BLaER1 (cell line): ENCODE measurements at regions not wholly inside any gene's neighbourhood (a gene's known extent, or its start where the extent isn't known, plus 50 kb on each side); places are given as distances from the start of the nearest gene placed in this dataset.
"Not testable (repeated sequence)": the region's sequence is repeated elsewhere in the genome, so short reads cannot be mapped to it uniquely, and the experiment has no call there.

Experiments used
- H3K27ac ChIP-seq: shearing (Covaris generic); formaldehyde crosslinking; 2 replicates; pipeline ENCODE4 v1.8.1; 2022
- H3K27me3 ChIP-seq: shearing (Covaris generic); formaldehyde crosslinking; 2 replicates; pipeline ENCODE4 v1.8.1; 2022
- H3K36me3 ChIP-seq: shearing (Covaris generic); formaldehyde crosslinking; 2 replicates; pipeline ENCODE4 v1.8.1; 2022
- H3K4me1 ChIP-seq: shearing (Covaris generic); formaldehyde crosslinking; 2 replicates; pipeline ENCODE4 v1.8.1; 2022
- H3K4me2 ChIP-seq: shearing (Covaris generic); formaldehyde crosslinking; 2 replicates; pipeline ENCODE4 v1.8.1; 2022
- H3K4me3 ChIP-seq: shearing (Covaris generic); formaldehyde crosslinking; 2 replicates; pipeline ENCODE4 v1.8.1; 2022
- H3K9ac ChIP-seq: shearing (Covaris generic); formaldehyde crosslinking; 2 replicates; pipeline ENCODE4 v1.8.1; 2022
- H3K9me3 ChIP-seq: shearing (Covaris generic); formaldehyde crosslinking; 2 replicates; pipeline ENCODE4 v1.8.1; 2022
- H4K20me1 ChIP-seq: shearing (Covaris generic); formaldehyde crosslinking; 2 replicates; pipeline ENCODE4 v1.8.1; 2022
- Cebpa-rat ChIP-seq: shearing (Covaris generic); IDR thresholded peaks from 2 replicates; pipeline ENCODE4 v1.8.1; 2022

- no peak for TF ChIP-seq Cebpa-rat
- Histone ChIP-seq H3K4me3 (no peak overlapping the region), H3K27me3 (no peaks in the 10 kb centered on the region), H3K4me2 (no peak overlapping the region), H3K36me3 (no peaks in the 10 kb centered on the region), H3K27ac (no peak overlapping the region), H4K20me1 (no peaks in the 10 kb centered on the region), H3K9ac (no peak overlapping the region), H3K9me3 (no peaks in the 10 kb centered on the region), H3K4me1 (peaks cover 17% of the 10 kb centered on the region)
These were observed 76.9 kb upstream of the HTR4 start for GRCh38 chr5:148730942-148731898.

DNA sequence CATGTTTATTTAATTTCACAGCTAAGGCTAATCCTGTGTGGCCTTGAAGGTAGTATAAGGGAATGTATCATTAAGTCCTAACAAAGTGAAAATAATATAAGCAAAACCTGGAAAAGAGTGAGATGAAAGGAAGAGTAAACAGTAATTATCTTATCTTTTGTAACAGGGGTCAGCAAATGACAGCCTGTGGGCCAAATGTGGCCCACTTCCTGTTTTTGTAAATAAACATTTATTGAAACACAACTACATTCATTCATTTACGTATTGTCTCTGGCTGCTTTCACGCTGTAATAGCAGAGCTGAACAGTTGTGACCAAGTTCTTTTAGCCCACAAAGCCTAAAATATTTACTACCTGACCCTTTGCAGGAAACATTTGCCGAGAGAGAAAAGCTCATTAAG lies 78.4 kb upstream of the HTR4 start:
- no peak overlapping the region for H3K27ac ChIP-seq
- H3K4me3 ChIP-seq = no peak overlapping the region
- no peak overlapping the region for H3K9ac ChIP-seq
- H3K27me3 ChIP-seq = no peaks in the 10 kb centered on the region
- no peaks in the 10 kb centered on the region for H3K9me3 ChIP-seq
- H3K4me1 ChIP-seq = peaks cover 16% of the 10 kb centered on the region
- TF ChIP-seq Cebpa-rat = no peak
- H3K4me2 ChIP-seq = no peak overlapping the region
- no peaks in the 10 kb centered on the region for H3K36me3 ChIP-seq
- no peaks in the 10 kb centered on the region for H4K20me1 ChIP-seq

DNA sequence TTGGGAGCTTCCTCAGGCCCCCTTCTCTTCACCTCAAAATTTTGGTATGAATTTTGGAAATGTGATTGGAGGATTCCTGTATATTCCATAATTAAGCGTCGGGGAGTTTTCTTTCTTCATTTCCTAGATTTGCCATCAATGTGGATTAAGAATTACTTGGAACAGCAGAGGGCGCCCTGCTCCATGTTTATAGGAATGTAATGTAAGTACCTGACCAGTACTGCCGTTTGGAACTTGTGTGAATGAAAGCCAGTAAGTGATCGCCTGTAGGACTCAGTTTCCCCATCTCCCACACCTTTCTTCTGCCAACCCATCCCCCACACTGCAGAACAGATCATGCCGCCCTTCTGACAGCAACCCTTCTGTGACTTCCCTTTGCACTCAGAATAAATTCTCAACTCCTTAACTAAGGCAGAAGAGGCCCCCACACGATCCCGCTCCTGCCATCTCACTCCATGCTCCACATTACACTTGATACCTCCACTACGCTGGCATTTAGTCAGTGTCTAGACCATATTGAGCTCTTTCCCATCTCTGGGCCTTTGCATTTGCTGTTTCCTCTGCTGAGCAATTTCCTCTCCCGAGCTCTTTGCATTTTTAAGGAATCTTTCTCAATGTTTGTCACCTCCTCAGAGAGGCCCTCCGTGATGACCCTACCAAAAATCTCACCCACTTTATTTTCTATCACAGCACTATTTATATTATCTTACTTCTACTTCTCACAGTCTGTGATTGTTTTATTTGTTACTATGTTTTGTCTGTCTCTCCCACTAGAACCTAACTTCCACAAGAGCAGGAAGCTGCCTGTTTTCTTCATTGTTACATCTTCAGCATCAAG lies 79.5 kb upstream of the HTR4 start:
- peaks cover 5% of the 10 kb centered on the region for H3K4me1 ChIP-seq
- TF ChIP-seq Cebpa-rat = no peak
- no peak overlapping the region for H3K4me3 ChIP-seq
- H3K27ac ChIP-seq = no peak overlapping the region
- H3K4me2 ChIP-seq = no peak overlapping the region
- H3K27me3 ChIP-seq = no peaks in the 10 kb centered on the region
- H4K20me1 ChIP-seq = no peaks in the 10 kb centered on the region
- H3K9ac ChIP-seq = no peak overlapping the region
- no peaks in the 10 kb centered on the region for H3K9me3 ChIP-seq
- no peaks in the 10 kb centered on the region for H3K36me3 ChIP-seq

DNA sequence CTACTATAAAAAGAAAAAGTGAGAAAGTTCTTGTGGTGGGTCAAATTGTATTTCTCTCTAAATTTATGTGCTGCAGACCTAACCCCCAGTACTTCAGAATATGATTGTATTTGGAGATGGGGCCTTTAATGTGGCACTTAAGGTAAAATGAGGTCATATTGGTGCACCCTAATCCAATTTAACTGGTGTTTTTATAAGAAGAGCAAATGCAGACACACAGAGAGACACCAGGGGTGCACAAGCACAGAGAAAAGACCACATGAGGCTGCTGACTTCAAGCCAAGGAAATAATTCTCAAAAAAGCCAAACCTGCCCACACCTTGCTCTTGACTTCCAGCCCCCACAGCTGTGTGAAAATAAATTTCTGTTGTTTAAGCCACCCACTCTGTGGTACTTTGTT lies 80.2 kb upstream of the HTR4 start:
- no peaks in the 10 kb centered on the region for H4K20me1 ChIP-seq
- no peaks in the 10 kb centered on the region for H3K4me1 ChIP-seq
- H3K4me2 ChIP-seq = no peak overlapping the region
- H3K36me3 ChIP-seq = no peaks in the 10 kb centered on the region
- H3K9ac ChIP-seq = no peak overlapping the region
- no peaks in the 10 kb centered on the region for H3K9me3 ChIP-seq
- no peak overlapping the region for H3K4me3 ChIP-seq
- no peak overlapping the region for H3K27ac ChIP-seq
- no peaks in the 10 kb centered on the region for H3K27me3 ChIP-seq
- no peak for TF ChIP-seq Cebpa-rat

DNA sequence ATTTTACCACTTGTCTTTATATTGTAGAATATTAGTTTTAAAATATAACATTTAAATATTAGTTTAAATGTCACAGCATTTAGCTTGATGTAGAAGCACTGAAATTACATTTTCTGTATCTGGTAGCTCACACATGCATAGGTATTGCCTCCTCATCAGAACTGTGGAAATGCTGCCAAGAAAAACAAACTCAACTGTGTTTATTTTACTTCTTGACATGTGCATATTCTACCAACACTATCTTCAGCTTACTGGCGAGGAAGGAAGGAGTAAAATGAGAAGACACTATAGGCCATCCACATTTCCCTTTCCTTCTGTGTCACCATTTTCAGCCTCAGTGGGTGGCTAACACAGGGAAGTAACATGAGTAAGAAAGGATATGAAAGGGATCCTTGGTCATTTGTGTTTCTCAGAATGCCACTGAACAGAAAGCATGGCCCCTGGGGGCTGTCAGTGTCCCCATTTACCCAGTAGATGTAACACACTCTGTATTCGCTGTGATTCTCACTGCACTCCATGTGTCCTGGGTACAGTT lies 81.0 kb upstream of the HTR4 start:
- no peak overlapping the region for H3K9ac ChIP-seq
- no peaks in the 10 kb centered on the region for H3K36me3 ChIP-seq
- no peaks in the 10 kb centered on the region for H3K4me1 ChIP-seq
- H4K20me1 ChIP-seq = no peaks in the 10 kb centered on the region
- H3K4me3 ChIP-seq = no peak overlapping the region
- no peak overlapping the region for H3K27ac ChIP-seq
- no peaks in the 10 kb centered on the region for H3K9me3 ChIP-seq
- H3K4me2 ChIP-seq = no peak overlapping the region
- H3K27me3 ChIP-seq = no peaks in the 10 kb centered on the region
- no peak for TF ChIP-seq Cebpa-rat

DNA sequence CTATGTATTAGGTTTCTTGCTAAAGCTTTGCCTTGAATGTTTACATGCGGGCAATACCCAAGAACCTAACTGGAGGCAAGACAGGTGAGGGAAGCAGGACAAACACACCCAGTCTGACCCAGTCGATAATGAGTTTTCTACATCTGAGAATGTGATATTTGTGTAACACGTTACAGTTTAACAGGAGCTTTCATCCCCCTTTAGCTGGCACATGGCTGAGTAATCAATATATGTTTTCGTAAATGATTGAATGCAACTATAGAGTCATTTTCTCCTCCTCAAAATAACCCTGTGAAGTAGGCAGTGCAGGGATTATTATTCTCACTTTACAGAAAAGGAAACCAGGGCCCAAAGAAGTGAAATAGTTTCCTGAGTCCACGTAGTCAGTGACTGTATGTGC lies 84.7 kb upstream of the HTR4 start:
- H3K9ac ChIP-seq = no peak overlapping the region
- no peaks in the 10 kb centered on the region for H3K9me3 ChIP-seq
- H3K27me3 ChIP-seq = no peaks in the 10 kb centered on the region
- no peaks in the 10 kb centered on the region for H4K20me1 ChIP-seq
- no peaks in the 10 kb centered on the region for H3K36me3 ChIP-seq
- H3K4me3 ChIP-seq = no peak overlapping the region
- no peaks in the 10 kb centered on the region for H3K4me1 ChIP-seq
- no peak for TF ChIP-seq Cebpa-rat
- H3K27ac ChIP-seq = no peak overlapping the region
- H3K4me2 ChIP-seq = no peak overlapping the region

DNA sequence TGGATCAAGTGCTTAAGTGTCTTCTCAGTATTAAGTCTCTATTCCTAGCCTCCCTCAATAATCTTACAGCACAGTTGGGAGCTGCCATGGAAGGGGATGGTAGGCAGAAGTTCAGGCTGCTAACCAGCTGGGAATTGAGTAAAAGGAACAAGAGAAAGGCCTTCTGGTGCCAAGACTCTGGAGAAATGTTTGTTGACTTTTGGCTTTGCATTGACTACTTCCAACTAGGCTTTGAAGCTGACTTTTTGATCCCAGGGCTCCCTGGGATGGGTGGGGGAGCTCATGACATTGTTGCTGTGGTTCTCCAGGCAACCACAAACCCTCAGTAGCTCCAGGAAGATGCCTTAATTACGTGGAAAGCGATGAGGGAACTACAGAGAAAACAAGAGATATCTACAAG lies 85.2 kb upstream of the HTR4 start:
- no peak overlapping the region for H3K4me2 ChIP-seq
- H3K9ac ChIP-seq = no peak overlapping the region
- H3K4me3 ChIP-seq = no peak overlapping the region
- no peaks in the 10 kb centered on the region for H3K4me1 ChIP-seq
- H3K9me3 ChIP-seq = no peaks in the 10 kb centered on the region
- H3K36me3 ChIP-seq = no peaks in the 10 kb centered on the region
- no peaks in the 10 kb centered on the region for H3K27me3 ChIP-seq
- no peak overlapping the region for H3K27ac ChIP-seq
- H4K20me1 ChIP-seq = no peaks in the 10 kb centered on the region
- TF ChIP-seq Cebpa-rat = no peak

GRCh38 chr5:148740079-148740858 lies 85.9 kb upstream of the HTR4 start:
- Histone ChIP-seq H3K9ac (no peak overlapping the region), H3K4me3 (no peak overlapping the region), H3K36me3 (no peaks in the 10 kb centered on the region), H3K4me2 (no peak overlapping the region), H3K4me1 (no peaks in the 10 kb centered on the region), H3K9me3 (no peaks in the 10 kb centered on the region), H3K27ac (no peak overlapping the region), H4K20me1 (no peaks in the 10 kb centered on the region), H3K27me3 (no peaks in the 10 kb centered on the region)
- no peak for TF ChIP-seq Cebpa-rat

GRCh38 chr5:148740966-148741742 lies 85.3 kb upstream of the ADRB2 start:
- H3K36me3 ChIP-seq = no peaks in the 10 kb centered on the region
- no peak overlapping the region for H3K9ac ChIP-seq
- no peaks in the 10 kb centered on the region for H3K4me1 ChIP-seq
- H3K27ac ChIP-seq = no peak overlapping the region
- H4K20me1 ChIP-seq = no peaks in the 10 kb centered on the region
- no peaks in the 10 kb centered on the region for H3K27me3 ChIP-seq
- no peak overlapping the region for H3K4me2 ChIP-seq
- no peak overlapping the region for H3K4me3 ChIP-seq
- no peak for TF ChIP-seq Cebpa-rat
- H3K9me3 ChIP-seq = no peaks in the 10 kb centered on the region

- not testable (repeated sequence) for H3K4me1 ChIP-seq, H3K27ac ChIP-seq, H3K36me3 ChIP-seq, H3K9me3 ChIP-seq, H3K9ac ChIP-seq, H3K4me2 ChIP-seq, H4K20me1 ChIP-seq, H3K4me3 ChIP-seq, H3K27me3 ChIP-seq
These were observed 84.6 kb upstream of the ADRB2 start for GRCh38 chr5:148741766-148742165.

DNA sequence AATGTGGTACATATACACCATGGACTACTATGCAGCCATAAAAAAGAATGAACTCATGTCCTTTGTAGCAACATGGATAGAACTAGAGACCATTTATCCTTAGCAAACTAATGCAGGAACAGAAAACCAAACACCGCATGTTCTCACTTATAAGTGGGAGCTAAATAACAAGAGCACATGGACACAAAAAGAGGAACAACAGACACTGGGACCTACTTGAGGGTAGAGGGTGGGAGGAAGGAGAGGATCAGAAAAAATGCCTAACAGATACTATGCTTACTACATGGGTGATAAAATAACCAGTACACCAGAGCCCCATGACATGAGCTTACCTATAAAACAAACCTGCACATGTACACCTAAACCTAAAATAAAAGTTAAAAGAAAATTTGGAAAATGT lies 82.0 kb upstream of the ADRB2 start:
- H3K27ac ChIP-seq, H3K4me1 ChIP-seq, H4K20me1 ChIP-seq, H3K9ac ChIP-seq, H3K4me2 ChIP-seq, H3K27me3 ChIP-seq, H3K4me3 ChIP-seq, H3K9me3 ChIP-seq, H3K36me3 ChIP-seq: not testable (repeated sequence)
